ENCODE measurements at regions not wholly inside any gene's neighbourhood (a gene's known extent, or its start where the extent isn't known, plus 50 kb on each side); places are given as distances from the start of the nearest gene placed in this dataset.

DNA sequence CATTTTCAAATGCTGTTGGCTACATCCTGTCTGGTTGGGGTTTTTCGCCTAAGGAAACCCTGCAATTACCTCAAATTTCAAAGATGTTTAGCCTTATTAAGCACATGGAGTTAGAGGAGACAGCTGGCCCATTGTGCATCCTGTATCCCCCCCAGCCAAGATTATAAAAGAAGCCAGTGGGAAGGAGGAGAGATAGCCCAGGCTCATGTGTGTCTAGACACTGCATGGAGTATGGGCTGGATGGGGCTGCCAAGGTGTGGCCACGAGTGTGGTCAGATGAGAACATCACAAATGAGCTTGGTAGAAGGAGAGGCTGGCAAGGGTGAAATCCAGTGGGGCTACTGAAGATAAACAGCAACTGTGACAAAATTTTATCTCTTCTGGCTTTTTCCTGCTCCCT lies 270.0 kb upstream of the TBC1D5 start:
- ATAC-seq (ENCODE audit: low read depth), result no peak
- intact Hi-C loops (cut with micrococcal nuclease), result no loop called here

DNA sequence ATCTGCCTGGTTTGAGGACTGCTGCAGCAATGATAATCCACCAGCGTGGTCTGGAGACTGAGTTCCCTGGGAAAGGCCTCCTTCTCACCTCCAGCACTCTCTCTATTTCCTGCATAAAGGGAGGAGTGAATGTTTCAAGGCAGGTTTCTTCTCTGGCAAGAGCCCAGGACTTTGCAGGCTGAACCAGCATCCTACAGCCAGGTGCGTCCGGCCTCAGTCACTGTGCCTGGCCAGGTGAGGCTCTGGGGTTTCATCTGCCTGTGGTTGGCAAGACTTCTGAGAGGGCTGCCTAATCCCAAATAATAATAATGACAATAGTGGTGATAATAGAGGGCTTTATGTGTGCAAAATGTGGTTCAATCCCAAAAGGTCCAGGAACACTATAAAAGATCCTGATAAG lies 269.0 kb upstream of the TBC1D5 start:
- peaks cover 11% of the 10 kb centered on the region for H3K27me3 Mint-ChIP-seq
- Histone ChIP-seq H3K27ac (ENCODE audit: low read length in 2 of 2) (no peak overlapping the region), H3K4me1 (ENCODE audit: control insufficient read depth in 2 of 2, insufficient read depth in 2 of 2, low read length in 2 of 2) (no peaks in the 10 kb centered on the region), H3K27me3 (replicated peaks in 1 of 4; ENCODE audit: control extremely low read depth in 1 of 4, control insufficient read depth in 3 of 4, insufficient read depth in 4 of 4, low read length in 3 of 4) (no peaks in the 10 kb centered on the region), H3K9me3 (ENCODE audit: control extremely low read depth in 1 of 3, control insufficient read depth in 2 of 3, insufficient read depth in 1 of 3, low read length in 2 of 3) (no peaks in the 10 kb centered on the region), H4K20me1 (ENCODE audit: control insufficient read depth, insufficient read depth, low read length, poor library complexity, severe bottlenecking) (no peaks in the 10 kb centered on the region), H3K36me3 (replicated peaks in 1 of 2; ENCODE audit: control extremely low read depth in 1 of 2, control insufficient read depth in 1 of 2, extremely low read depth in 1 of 2, insufficient read depth in 2 of 2, low read length in 1 of 2) (no peaks in the 10 kb centered on the region), H3K79me2 (ENCODE audit: control insufficient read depth, insufficient read depth, low read length) (no peaks in the 10 kb centered on the region), H2AFZ (ENCODE audit: insufficient read depth, low read depth, low read length, poor library complexity, severe bottlenecking) (no peak overlapping the region), H3K9ac (ENCODE audit: low read length) (no peak overlapping the region), H3K4me2 (replicated peaks; ENCODE audit: low read depth, low read length, poor library complexity, severe bottlenecking) (no peak overlapping the region), H3K4me3 (ENCODE audit: control extremely low read depth in 1 of 5, extremely low read depth in 1 of 5, insufficient read depth in 1 of 5, low read depth in 2 of 5, low read length in 4 of 5) (no peak overlapping the region)
- ATAC-seq (ENCODE audit: low read depth), result no peak
- intact Hi-C loops (cut with micrococcal nuclease), result no loop called here
- H3K4me3 Mint-ChIP-seq, result no peak overlapping the region
- no peaks in the 10 kb centered on the region for H3K4me1 Mint-ChIP-seq
- H3K27ac Mint-ChIP-seq, result no peak overlapping the region
- no peaks in the 10 kb centered on the region for H3K9me3 Mint-ChIP-seq (ENCODE audit: insufficient read depth)
- no peak for DNase-seq
- POLR2A ChIA-PET, result no interaction called here
- 100% methylated on average over 2 of the region's 3 CpGs for WGBS (ENCODE audit: insufficient coverage)
- CTCF ChIA-PET, result no interaction called here
- TF ChIP-seq, protein P1, sequence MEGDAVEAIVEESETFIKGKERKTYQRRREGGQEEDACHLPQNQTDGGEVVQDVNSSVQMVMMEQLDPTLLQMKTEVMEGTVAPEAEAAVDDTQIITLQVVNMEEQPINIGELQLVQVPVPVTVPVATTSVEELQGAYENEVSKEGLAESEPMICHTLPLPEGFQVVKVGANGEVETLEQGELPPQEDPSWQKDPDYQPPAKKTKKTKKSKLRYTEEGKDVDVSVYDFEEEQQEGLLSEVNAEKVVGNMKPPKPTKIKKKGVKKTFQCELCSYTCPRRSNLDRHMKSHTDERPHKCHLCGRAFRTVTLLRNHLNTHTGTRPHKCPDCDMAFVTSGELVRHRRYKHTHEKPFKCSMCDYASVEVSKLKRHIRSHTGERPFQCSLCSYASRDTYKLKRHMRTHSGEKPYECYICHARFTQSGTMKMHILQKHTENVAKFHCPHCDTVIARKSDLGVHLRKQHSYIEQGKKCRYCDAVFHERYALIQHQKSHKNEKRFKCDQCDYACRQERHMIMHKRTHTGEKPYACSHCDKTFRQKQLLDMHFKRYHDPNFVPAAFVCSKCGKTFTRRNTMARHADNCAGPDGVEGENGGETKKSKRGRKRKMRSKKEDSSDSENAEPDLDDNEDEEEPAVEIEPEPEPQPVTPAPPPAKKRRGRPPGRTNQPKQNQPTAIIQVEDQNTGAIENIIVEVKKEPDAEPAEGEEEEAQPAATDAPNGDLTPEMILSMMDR (IDR thresholded peaks at IDR 0.05), result no peak
- TF ChIP-seq EZH2 (IDR thresholded peaks at IDR 0.05; ENCODE audit: borderline replicate concordance, insufficient read depth, low read depth, low read length, poor library complexity, severe bottlenecking), result no peak

More for the DNA sequence above, 270.0 kb upstream of the TBC1D5 start:
- H3K4me2 ChIP-seq (replicated peaks; ENCODE audit: low read depth, low read length, poor library complexity, severe bottlenecking), result no peak overlapping the region
- H3K9me3 Mint-ChIP-seq (ENCODE audit: insufficient read depth), result no peaks in the 10 kb centered on the region
- H3K79me2 ChIP-seq (ENCODE audit: control insufficient read depth, insufficient read depth, low read length), result no peaks in the 10 kb centered on the region
- no peak overlapping the region for H3K4me3 Mint-ChIP-seq
- no peaks in the 10 kb centered on the region for H4K20me1 ChIP-seq (ENCODE audit: control insufficient read depth, insufficient read depth, low read length, poor library complexity, severe bottlenecking)
- H3K27me3 Mint-ChIP-seq, result peaks cover 13% of the 10 kb centered on the region
- ChIA-PET POLR2A (no interaction called here), CTCF (no interaction called here)
- no peaks in the 10 kb centered on the region for H3K9me3 ChIP-seq (ENCODE audit: control extremely low read depth in 1 of 3, control insufficient read depth in 2 of 3, insufficient read depth in 1 of 3, low read length in 2 of 3)
- TF ChIP-seq, protein P1 (IDR thresholded peaks at IDR 0.05), result no peak
- TF ChIP-seq EZH2 (IDR thresholded peaks at IDR 0.05; ENCODE audit: borderline replicate concordance, insufficient read depth, low read depth, low read length, poor library complexity, severe bottlenecking), result no peak
- no peak for DNase-seq
- no peak overlapping the region for H3K4me3 ChIP-seq (ENCODE audit: control extremely low read depth in 1 of 5, extremely low read depth in 1 of 5, insufficient read depth in 1 of 5, low read depth in 2 of 5, low read length in 4 of 5)
- 50% methylated on average over 1 of the region's 2 CpGs for WGBS (ENCODE audit: insufficient coverage)
- no peaks in the 10 kb centered on the region for H3K4me1 Mint-ChIP-seq
- H3K27ac Mint-ChIP-seq, result no peak overlapping the region
- H2AFZ ChIP-seq (ENCODE audit: insufficient read depth, low read depth, low read length, poor library complexity, severe bottlenecking), result no peak overlapping the region
- no peak overlapping the region for H3K27ac ChIP-seq (ENCODE audit: low read length in 2 of 2)
- no peaks in the 10 kb centered on the region for H3K4me1 ChIP-seq (ENCODE audit: control insufficient read depth in 2 of 2, insufficient read depth in 2 of 2, low read length in 2 of 2)
- no peaks in the 10 kb centered on the region for H3K36me3 ChIP-seq (replicated peaks in 1 of 2; ENCODE audit: control extremely low read depth in 1 of 2, control insufficient read depth in 1 of 2, extremely low read depth in 1 of 2, insufficient read depth in 2 of 2, low read length in 1 of 2)
- H3K9ac ChIP-seq (ENCODE audit: low read length), result no peak overlapping the region
- H3K27me3 ChIP-seq (replicated peaks in 1 of 4; ENCODE audit: control extremely low read depth in 1 of 4, control insufficient read depth in 3 of 4, insufficient read depth in 4 of 4, low read length in 3 of 4), result no peaks in the 10 kb centered on the region

Measured in B cell (primary cell).